Spleen (tissue), 11 donors: ENCODE measurements at regions not wholly inside any gene's neighbourhood (a gene's known extent, or its start where the extent isn't known, plus 50 kb on each side); places are given as distances from the start of the nearest gene placed in this dataset.
A peak's percentile ranks its signal among the peaks of the same experiment; 100 is the strongest.

Source experiments
- DNase-seq: peaks from one replicate; pipeline ENCODE4 v3.0.0-alpha.2; 2020
- H3K27ac ChIP-seq, 8 donors: fragments of 200-600 bp; sonication (generic) in 7 of 8; 1 replicate in 4 of 8; 2 replicates in 4 of 8; pipeline versions ENCODE4 v1.5.0 to v1.8.0; 2016 to 2021; ENCODE audit warnings: inconsistent platforms in 4 of 8, mild to moderate bottlenecking in 4 of 8, moderate library complexity in 1 of 8
- H3K27me3 ChIP-seq, 7 donors: fragments of 200-600 bp; sonication (generic) in 6 of 7; replicated peaks in 1 of 7; 1 replicate in 4 of 7; 2 replicates in 3 of 7; pipeline versions ENCODE4 v1.5.0 to v1.8.0; 2016 to 2021; ENCODE audit warnings: inconsistent platforms in 3 of 7, mild to moderate bottlenecking in 1 of 7
- H3K36me3 ChIP-seq, 6 donors: fragments of 200-600 bp; sonication (generic) in 5 of 6; 1 replicate in 4 of 6; 2 replicates in 2 of 6; pipeline versions ENCODE4 v1.5.0 to v1.8.0; 2016 to 2021; ENCODE audit warnings: inconsistent platforms in 2 of 6
- H3K4me1 ChIP-seq, 6 donors: fragments of 200-600 bp; sonication (generic) in 5 of 6; 1 replicate in 3 of 6; 2 replicates in 3 of 6; pipeline versions ENCODE4 v1.5.0 to v1.8.0; 2016 to 2021; ENCODE audit warnings: inconsistent platforms in 3 of 6
- H3K4me3 ChIP-seq, 8 donors: fragments of 200-600 bp; sonication (generic) in 7 of 8; 1 replicate in 4 of 8; 2 replicates in 4 of 8; pipeline versions ENCODE4 v1.5.0 to v1.8.0; 2016 to 2021; ENCODE audit warnings: inconsistent platforms in 4 of 8, mild to moderate bottlenecking in 4 of 8, moderate library complexity in 2 of 8
- H3K9me3 ChIP-seq, 8 donors: fragments of 200-600 bp; sonication (generic) in 7 of 8; 1 replicate in 4 of 8; 2 replicates in 4 of 8; pipeline versions ENCODE4 v1.5.0 to v1.8.0; 2016 to 2021; ENCODE audit warnings: inconsistent platforms in 4 of 8
- CTCF ChIP-seq, 11 experiments: fragments of 200-600 bp in 7 of 11; fragments of 450-650 bp in 4 of 11; sonication (generic) in 4 of 11; IDR thresholded peaks in 8 of 11; conservative IDR thresholded peaks in 3 of 11; 1 replicate in 7 of 11; 2 replicates in 4 of 11; pipeline versions ENCODE4 v1.4.0 to v1.8.0; 2016 to 2021; ENCODE audit warnings: antibody characterized with exemption in 11 of 11, inconsistent platforms in 4 of 11, mild to moderate bottlenecking in 1 of 11
- POLR2A ChIP-seq, 3 donors: fragments of 450-650 bp; IDR thresholded peaks; one replicate each; pipeline ENCODE4 v1.5.1; 2017; ENCODE audit warnings: antibody characterized with exemption in 3 of 3, mild to moderate bottlenecking in 1 of 3
- POLR2AphosphoS5 ChIP-seq, 3 donors: sonication (generic); formaldehyde crosslinking; IDR thresholded peaks; one replicate each; pipeline ENCODE4 v1.5.1; 2017; ENCODE audit warnings: antibody characterized with exemption in 3 of 3
- WGBS, 5 donors: extraction: QIAGEN DNeasy Blood & Tissue Kit in 3 of 5; methylation state at CpG; one replicate each; pipeline versions ENCODE4 v1.1.5 to v1.1.7; 2013 to 2018; 5-methylcytosine and 5-hydroxymethylcytosine counted together
- intact Hi-C: fragments of 100-400 bp; cut with DNase I; formaldehyde crosslinking; loops from one replicate; pipeline ENCODE4 v1.15.0; 2023; ENCODE audit warnings: low total_unique reads
- donor health status: healthy with polysubstance abuse.
- donor health status: DM: no; HTN: no; CAD: no; lungs with moderate emphysema.
- donor health status: DM: no; HTN: no; CAD: no.
- donor health status: Bipolar disorder and iron deficiency.
- donor health status: healthy.
- donor health status: DM: no; HTN: no; CAD: no.
- donor health status: DM: yes; HTN: yes; CAD: no.

GRCh38 chr3:161920196-161920595 lies 423.6 kb downstream of the OTOL1 start:
- intact Hi-C loops, result no loop called here
- Histone ChIP-seq H3K27me3 (no peaks in the 10 kb centered on the region), H3K9me3 (peaks cover 0 to 24% (median 8%) of the 10 kb centered on the region in 8 donors), H3K27ac (no peak overlapping the region), H3K4me1 (no peaks in the 10 kb centered on the region), H3K4me3 (no peak overlapping the region), H3K36me3 (no peaks in the 10 kb centered on the region)
- DNase-seq, result no peak
- no peak for TF ChIP-seq POLR2A (IDR thresholded peaks at IDR 0.05)
- no peak for TF ChIP-seq POLR2AphosphoS5 (IDR thresholded peaks at IDR 0.05)
- TF ChIP-seq CTCF (IDR thresholded peaks at IDR 0.05 in 8 of 11, conservative IDR thresholded peaks at IDR 0.05 in 3 of 11), result no peak
- WGBS, 5 donors, result 71 to 81% (median 75%) methylated on average over 2 of the region's 2 CpGs

DNA sequence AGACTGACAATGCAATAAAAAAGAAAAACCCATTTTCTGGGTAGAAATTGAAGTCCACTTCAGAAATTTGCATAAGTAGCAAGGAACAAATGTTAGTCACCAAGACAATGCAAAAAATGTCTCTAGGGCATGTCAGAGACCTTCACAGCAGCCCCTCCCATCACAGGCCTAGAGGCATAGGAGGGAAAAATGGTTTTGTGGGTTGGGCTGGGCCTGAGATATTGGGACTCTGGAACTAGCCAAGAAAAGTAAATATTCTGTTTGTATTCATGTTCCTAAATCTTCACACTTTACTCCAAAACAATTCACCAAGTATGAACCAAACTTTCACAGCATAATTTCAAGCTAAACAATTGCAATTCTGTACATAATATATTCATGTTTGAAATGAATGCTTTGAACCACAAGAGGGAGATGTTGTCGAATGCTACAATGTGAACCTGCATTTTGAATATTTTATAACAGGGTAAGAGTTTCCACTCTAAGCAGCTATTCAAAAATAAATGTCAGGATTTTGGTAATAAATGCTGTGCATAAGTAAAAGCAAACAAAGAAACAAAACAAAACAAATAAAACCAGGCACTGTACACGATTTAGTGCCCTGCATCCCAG lies 429.2 kb downstream of the OTOL1 start:
- Histone ChIP-seq H3K4me1 (no peaks in the 10 kb centered on the region), H3K27ac (no peak overlapping the region), H3K4me3 (no peak overlapping the region), H3K9me3 (peaks cover 0 to 21% (median 12%) of the 10 kb centered on the region in 8 donors), H3K27me3 (no peaks in the 10 kb centered on the region), H3K36me3 (no peaks in the 10 kb centered on the region)
- DNase-seq, result no peak
- intact Hi-C loops, result no loop called here
- TF ChIP-seq POLR2A (IDR thresholded peaks at IDR 0.05) (no peak), POLR2AphosphoS5 (IDR thresholded peaks at IDR 0.05) (no peak), CTCF (IDR thresholded peaks at IDR 0.05 in 8 of 11, conservative IDR thresholded peaks at IDR 0.05 in 3 of 11) (no peak)
- WGBS, 5 donors, result 64 to 85% (median 78%) methylated on average over 2 of the region's 2 CpGs

DNA sequence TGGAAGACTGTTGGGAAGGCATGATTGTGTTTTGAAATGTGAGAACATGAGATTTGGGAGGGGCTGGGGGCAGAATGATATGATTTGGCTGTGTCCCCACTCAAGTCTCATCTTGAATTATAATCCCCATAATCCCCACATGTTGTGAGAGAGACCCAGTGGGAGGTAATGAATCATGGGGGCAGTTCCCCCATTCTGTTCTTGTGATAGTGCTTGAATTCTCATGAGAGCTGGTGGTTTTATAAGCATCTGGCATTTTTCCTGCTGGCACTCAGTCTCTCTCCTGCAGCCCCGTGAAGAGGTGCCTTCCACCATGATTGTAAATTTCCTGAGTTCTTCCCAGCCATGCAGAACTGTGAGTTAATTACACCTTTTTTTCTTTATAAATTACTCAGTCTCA lies 430.5 kb downstream of the OTOL1 start:
- Histone ChIP-seq H3K4me3 (no peak overlapping the region), H3K36me3 (no peaks in the 10 kb centered on the region), H3K9me3 (peaks cover 0 to 21% (median 12%) of the 10 kb centered on the region in 8 donors), H3K27ac (no peak overlapping the region), H3K27me3 (no peaks in the 10 kb centered on the region), H3K4me1 (no peaks in the 10 kb centered on the region)
- TF ChIP-seq POLR2A (IDR thresholded peaks at IDR 0.05) (no peak), CTCF (IDR thresholded peaks at IDR 0.05 in 8 of 11, conservative IDR thresholded peaks at IDR 0.05 in 3 of 11) (no peak), POLR2AphosphoS5 (IDR thresholded peaks at IDR 0.05) (no peak)
- intact Hi-C loops, result no loop called here
- WGBS, 5 donors, result 48 to 63% (median 61%) methylated on average over 1 of the region's 1 CpG
- DNase-seq, result no peak

DNA sequence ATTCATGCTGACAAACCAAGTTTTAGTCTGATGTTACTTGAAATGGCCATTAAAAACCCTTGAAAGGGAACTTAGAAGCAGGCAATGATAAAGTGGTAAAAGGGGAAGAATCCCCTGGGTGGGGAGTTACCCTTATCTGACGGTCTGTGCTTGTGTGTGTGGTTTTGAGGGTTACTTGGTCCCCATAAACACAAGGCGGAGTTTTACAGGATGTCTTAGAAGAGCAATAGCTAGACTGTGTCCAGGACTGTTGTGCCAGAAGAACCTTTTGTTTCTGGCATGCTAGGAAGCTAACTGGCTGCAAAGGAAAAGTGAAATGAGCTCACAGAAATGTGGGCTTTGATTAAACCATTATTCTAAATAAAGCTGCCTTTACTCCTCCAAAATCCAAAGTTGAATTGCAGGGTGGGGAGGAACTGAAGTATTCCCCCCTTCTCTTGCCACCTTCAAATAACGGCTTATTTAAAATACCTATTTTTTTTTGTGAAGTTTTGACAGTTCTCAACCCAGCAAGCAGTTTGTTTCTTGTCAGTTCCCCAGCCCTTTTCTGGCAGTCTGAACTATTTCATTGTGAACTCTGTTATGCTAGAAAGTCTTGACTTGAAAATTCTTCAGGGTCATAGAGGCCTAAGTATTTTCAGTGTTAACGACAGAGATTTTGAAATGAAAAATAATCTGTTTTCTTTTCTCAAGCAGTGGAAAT lies 443.5 kb downstream of the OTOL1 start:
- no peaks in the 10 kb centered on the region for H3K4me1 ChIP-seq
- peak overlapping the region in 3 of 8 donors; percentile 6 to 45 (median 36) for H3K27ac ChIP-seq
- no peak for TF ChIP-seq POLR2AphosphoS5 (IDR thresholded peaks at IDR 0.05)
- TF ChIP-seq POLR2A (IDR thresholded peaks at IDR 0.05), result no peak
- TF ChIP-seq CTCF (IDR thresholded peaks at IDR 0.05 in 8 of 11, conservative IDR thresholded peaks at IDR 0.05 in 3 of 11), result no peak
- H3K27me3 ChIP-seq, result no peaks in the 10 kb centered on the region
- no peaks in the 10 kb centered on the region for H3K36me3 ChIP-seq
- intact Hi-C loops, result no loop called here
- peaks cover 0 to 6% (median 0%) of the 10 kb centered on the region in 8 donors for H3K9me3 ChIP-seq
- no peak overlapping the region for H3K4me3 ChIP-seq
- DNase-seq, result no peak
- 27 to 35% (median 28%) methylated on average over 4 of the region's 4 CpGs for WGBS, 5 donors
